SK-N-SH (cell line): ENCODE measurements at regions not wholly inside any gene's neighbourhood (a gene's known extent, or its start where the extent isn't known, plus 50 kb on each side); places are given as distances from the start of the nearest gene placed in this dataset.

Source experiments
- CTCF ChIP-seq: fragments of 200-600 bp; sonication (generic); IDR thresholded peaks from 2 replicates; pipeline ENCODE4 v1.6.1; 2017; ENCODE audit warnings: antibody characterized with exemption, mild to moderate bottlenecking, moderate library complexity
- EP300 ChIP-seq, 2 experiments: IDR thresholded peaks; 2 replicates each; pipeline versions ENCODE4 v1.4.0 to v1.6.1; 2012; ENCODE audit warnings: borderline replicate concordance in 1 of 2, low read depth in 1 of 2, low read length in 1 of 2
- GABPA ChIP-seq: IDR thresholded peaks from 2 replicates; pipeline ENCODE4 v1.4.0; 2012; ENCODE audit warnings: low read depth, mild to moderate bottlenecking
- MEF2A ChIP-seq: IDR thresholded peaks from 2 replicates; pipeline ENCODE4 v1.4.0; 2012; ENCODE audit warnings: low read depth, borderline replicate concordance
- NFIC ChIP-seq: IDR thresholded peaks from 2 replicates; pipeline ENCODE4 v1.4.0; 2012; ENCODE audit warnings: borderline replicate concordance
- NRF1 ChIP-seq: IDR thresholded peaks from 2 replicates; pipeline ENCODE4 v1.6.1; 2012; ENCODE audit warnings: low read depth, mild to moderate bottlenecking, low read length
- POLR2AphosphoS5 ChIP-seq: IDR thresholded peaks from 2 replicates; pipeline ENCODE4 v1.6.1; 2012; ENCODE audit warnings: low read depth, low read length
- REST ChIP-seq: IDR thresholded peaks from 2 replicates; pipeline ENCODE4 v1.6.1; 2012; ENCODE audit warnings: mild to moderate bottlenecking, low read depth, low read length, moderate library complexity
- SMC3 ChIP-seq: IDR thresholded peaks from 2 replicates; pipeline ENCODE4 v1.6.1; 2012; ENCODE audit warnings: low read depth, low read length, improper control_type of control experiment
- TAF1 ChIP-seq: IDR thresholded peaks from 2 replicates; pipeline ENCODE4 v1.6.1; 2012; ENCODE audit warnings: low read depth, mild to moderate bottlenecking, low read length, moderate library complexity, borderline replicate concordance
- USF2 ChIP-seq: fragments of 150-350 bp; IDR thresholded peaks from 2 replicates; pipeline ENCODE4 v1.6.1; 2017; ENCODE audit warnings: antibody characterized with exemption, low read length, low read depth, borderline replicate concordance
- YY1 ChIP-seq: IDR thresholded peaks from 2 replicates; pipeline ENCODE4 v1.4.0; 2012; ENCODE audit warnings: low read depth, mild to moderate bottlenecking

GRCh38 chr4:135201081-135201480 lies 999.5 kb upstream of the PABPC4L start:
- no peak for TF ChIP-seq CTCF
- no peak for TF ChIP-seq REST
- no peak for TF ChIP-seq NFIC
- no peak for TF ChIP-seq POLR2AphosphoS5
- no peak for TF ChIP-seq EP300 (IDR thresholded peaks at IDR 0.05; ENCODE audit: borderline replicate concordance in 1 of 2, low read depth in 1 of 2, low read length in 1 of 2)
- TF ChIP-seq TAF1 = no peak
- no peak for TF ChIP-seq YY1
- TF ChIP-seq GABPA = no peak
- no peak for TF ChIP-seq NRF1
- no peak for TF ChIP-seq USF2
- no peak for TF ChIP-seq MEF2A
- TF ChIP-seq SMC3 = no peak
